ENCODE measurements at regions not wholly inside any gene's neighbourhood (a gene's known extent, or its start where the extent isn't known, plus 50 kb on each side); places are given as distances from the start of the nearest gene placed in this dataset.
"Not testable (repeated sequence)": the region's sequence is repeated elsewhere in the genome, so short reads cannot be mapped to it uniquely, and the experiment has no call there.

DNA sequence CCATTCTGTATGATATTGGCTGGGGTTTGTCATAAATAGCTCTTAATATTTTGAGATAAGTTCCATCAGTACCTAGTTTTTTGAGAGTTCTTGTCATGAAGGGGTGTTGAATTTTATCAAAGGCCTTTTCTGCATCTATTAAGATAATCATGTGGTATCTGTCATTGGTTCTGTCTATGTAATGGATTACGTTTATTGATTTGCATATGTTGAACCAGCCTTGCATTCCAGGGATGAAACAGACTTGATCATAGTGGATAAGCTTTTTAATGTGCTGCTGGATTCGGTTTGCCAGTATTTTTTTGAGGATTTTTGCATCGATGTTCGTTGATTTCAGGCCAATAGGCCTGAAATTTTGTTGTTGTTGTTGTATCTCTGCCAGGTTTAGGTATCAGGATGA, 469.4 kb upstream of the SPRY2 start:
- BruUV-seq (replicated peaks); CTCF ChIA-PET; SMC1A ChIA-PET (ENCODE audit: uncharacterized antibody, unreplicated experiment): not testable (repeated sequence)

DNA sequence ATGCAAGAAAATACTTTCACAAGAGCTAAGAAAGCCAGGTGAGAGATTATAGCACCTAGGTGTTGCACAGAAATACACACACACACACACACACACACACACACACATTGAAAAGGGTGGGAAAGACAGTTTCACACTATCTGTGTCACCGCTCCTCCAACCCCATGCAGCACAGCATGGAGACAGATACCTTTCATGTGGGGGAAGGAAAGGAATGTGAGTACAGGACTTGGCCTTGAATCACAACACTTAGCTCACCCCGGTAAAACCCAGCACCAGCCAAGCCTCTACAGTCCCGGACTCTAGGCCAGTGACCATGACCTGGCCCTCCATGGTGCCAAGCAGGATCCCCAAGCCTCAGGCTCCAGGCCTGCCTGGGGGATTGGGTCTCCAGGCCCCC, 462.0 kb upstream of the SPRY2 start:
- H3K9me3 ChIP-seq (replicated peaks; ENCODE audit: control insufficient read depth, insufficient read depth, low read length) = no peaks in the 10 kb centered on the region
- H3K27me3 ChIP-seq (replicated peaks in 1 of 2; ENCODE audit: control insufficient read depth in 2 of 2, insufficient read depth in 2 of 2, low read length in 1 of 2) = no peaks in the 10 kb centered on the region
- TF ChIP-seq RBBP5 (conservative IDR thresholded peaks at IDR 0.05) = no peak
- no peak for TF ChIP-seq NR2F1 (conservative IDR thresholded peaks at IDR 0.05)
- TF ChIP-seq SIN3A (IDR thresholded peaks at IDR 0.05; ENCODE audit: low read depth, low read length) = no peak
- no peak for TF ChIP-seq CEBPZ (IDR thresholded peaks at IDR 0.05; ENCODE audit: low read depth, low read length)
- no peak for TF ChIP-seq SREBF2 (IDR thresholded peaks at IDR 0.05; ENCODE audit: low read length)
- TF ChIP-seq HDAC2 (IDR thresholded peaks at IDR 0.05) = no peak
- no peak for TF ChIP-seq ZSCAN29 (IDR thresholded peaks at IDR 0.05)
- TF ChIP-seq, protein P1, sequence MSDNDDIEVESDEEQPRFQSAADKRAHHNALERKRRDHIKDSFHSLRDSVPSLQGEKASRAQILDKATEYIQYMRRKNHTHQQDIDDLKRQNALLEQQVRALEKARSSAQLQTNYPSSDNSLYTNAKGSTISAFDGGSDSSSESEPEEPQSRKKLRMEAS (IDR thresholded peaks at IDR 0.05; ENCODE audit: low read depth, low read length) = no peak
- no peak for TF ChIP-seq MTA2 (IDR thresholded peaks at IDR 0.05; ENCODE audit: low read depth)
- TF ChIP-seq ZNF274 (IDR thresholded peaks at IDR 0.05; ENCODE audit: insufficient read depth, insufficient read length) = no peak
- TF ChIP-seq BCL3 (IDR thresholded peaks at IDR 0.05; ENCODE audit: borderline replicate concordance, insufficient read depth, low read depth, low read length, poor library complexity, severe bottlenecking) = no peak
- TF ChIP-seq YBX1 (IDR thresholded peaks at IDR 0.05) = no peak
- TF ChIP-seq GATAD2B (conservative IDR thresholded peaks at IDR 0.05; ENCODE audit: low read depth) = no peak
- DNase-seq (ENCODE audit: low read depth, low spot score) (no peak), ATAC-seq (no peak), FAIRE-seq (no peak)
- in situ Hi-C loops (cut with MboI) = no loop called here
- BruUV-seq (replicated peaks) = no TSS peak
- ChIA-PET POLR2A (no interaction called here), RAD21 (ENCODE audit: unreplicated experiment) (no interaction called here), SMC1A (ENCODE audit: uncharacterized antibody, unreplicated experiment) (no interaction called here), CTCF (interaction anchor here (0.6 kb wide), 1 partner anchor 60 kb away, joined by 3 read pairs; no protein-coding TSS in a partner anchor)
- no peak overlapping the region for H2AFZ ChIP-seq (ENCODE audit: control insufficient read depth, low read depth, low read length)
- no peak overlapping the region for H3K4me2 ChIP-seq (ENCODE audit: control insufficient read depth, insufficient read depth)
- no peak overlapping the region for H3K27ac ChIP-seq (ENCODE audit: control insufficient read depth, insufficient read depth)
- intact Hi-C loops (cut with micrococcal nuclease; ENCODE audit: unreplicated experiment) = no loop called here
- no peaks in the 10 kb centered on the region for H3K79me2 ChIP-seq (ENCODE audit: control insufficient read depth, insufficient read depth, low read length)
- no peaks in the 10 kb centered on the region for H3K4me1 ChIP-seq (ENCODE audit: control insufficient read depth, insufficient read depth, low read length)
- H3K4me3 ChIP-seq = no peak overlapping the region
- no peaks in the 10 kb centered on the region for H3K36me3 ChIP-seq (ENCODE audit: control insufficient read depth in 2 of 2, insufficient read depth in 2 of 2, low read length in 1 of 2)
- H4K20me1 ChIP-seq (ENCODE audit: control insufficient read depth, insufficient read depth) = no peaks in the 10 kb centered on the region
- WGBS (ENCODE audit: insufficient coverage, insufficient replicate concordance, low lambda C conversion rate, missing lambda C conversion rate) = 41% methylated on average over 3 of the region's 3 CpGs
- H3K9ac ChIP-seq (ENCODE audit: control insufficient read depth, insufficient read depth, low read length) = no peak overlapping the region

More for the DNA sequence above, 469.4 kb upstream of the SPRY2 start:
- ATAC-seq; RAD21 ChIA-PET (ENCODE audit: unreplicated experiment); H3K27ac ChIP-seq (ENCODE audit: control insufficient read depth, insufficient read depth); POLR2A ChIA-PET; H3K9ac ChIP-seq (ENCODE audit: control insufficient read depth, insufficient read depth, low read length); H3K9me3 ChIP-seq (replicated peaks; ENCODE audit: control insufficient read depth, insufficient read depth, low read length); H2AFZ ChIP-seq (ENCODE audit: control insufficient read depth, low read depth, low read length); intact Hi-C loops (cut with micrococcal nuclease; ENCODE audit: unreplicated experiment); H3K4me2 ChIP-seq (ENCODE audit: control insufficient read depth, insufficient read depth); DNase-seq (ENCODE audit: low read depth, low spot score); FAIRE-seq; H3K36me3 ChIP-seq (ENCODE audit: control insufficient read depth in 2 of 2, insufficient read depth in 2 of 2, low read length in 1 of 2); H4K20me1 ChIP-seq (ENCODE audit: control insufficient read depth, insufficient read depth); in situ Hi-C loops (cut with MboI); H3K79me2 ChIP-seq (ENCODE audit: control insufficient read depth, insufficient read depth, low read length); H3K4me1 ChIP-seq (ENCODE audit: control insufficient read depth, insufficient read depth, low read length); H3K4me3 ChIP-seq; H3K27me3 ChIP-seq (replicated peaks in 1 of 2; ENCODE audit: control insufficient read depth in 2 of 2, insufficient read depth in 2 of 2, low read length in 1 of 2): not testable (repeated sequence)
- WGBS (ENCODE audit: insufficient coverage, insufficient replicate concordance, low lambda C conversion rate, missing lambda C conversion rate) = 13% methylated on average over 4 of the region's 4 CpGs

Data from GM12878 (cell line).